ENCODE measurements at regions not wholly inside any gene's neighbourhood (a gene's known extent, or its start where the extent isn't known, plus 50 kb on each side); places are given as distances from the start of the nearest gene placed in this dataset.

- no peak for TF ChIP-seq POLR2A (IDR thresholded peaks at IDR 0.05)
- TF ChIP-seq, protein P1, sequence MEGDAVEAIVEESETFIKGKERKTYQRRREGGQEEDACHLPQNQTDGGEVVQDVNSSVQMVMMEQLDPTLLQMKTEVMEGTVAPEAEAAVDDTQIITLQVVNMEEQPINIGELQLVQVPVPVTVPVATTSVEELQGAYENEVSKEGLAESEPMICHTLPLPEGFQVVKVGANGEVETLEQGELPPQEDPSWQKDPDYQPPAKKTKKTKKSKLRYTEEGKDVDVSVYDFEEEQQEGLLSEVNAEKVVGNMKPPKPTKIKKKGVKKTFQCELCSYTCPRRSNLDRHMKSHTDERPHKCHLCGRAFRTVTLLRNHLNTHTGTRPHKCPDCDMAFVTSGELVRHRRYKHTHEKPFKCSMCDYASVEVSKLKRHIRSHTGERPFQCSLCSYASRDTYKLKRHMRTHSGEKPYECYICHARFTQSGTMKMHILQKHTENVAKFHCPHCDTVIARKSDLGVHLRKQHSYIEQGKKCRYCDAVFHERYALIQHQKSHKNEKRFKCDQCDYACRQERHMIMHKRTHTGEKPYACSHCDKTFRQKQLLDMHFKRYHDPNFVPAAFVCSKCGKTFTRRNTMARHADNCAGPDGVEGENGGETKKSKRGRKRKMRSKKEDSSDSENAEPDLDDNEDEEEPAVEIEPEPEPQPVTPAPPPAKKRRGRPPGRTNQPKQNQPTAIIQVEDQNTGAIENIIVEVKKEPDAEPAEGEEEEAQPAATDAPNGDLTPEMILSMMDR (IDR thresholded peaks at IDR 0.05): no peak
Measured at GRCh38 chr13:84933797-84934196, 865.4 kb downstream of the SLITRK6 start.
